ENCODE measurements at regions not wholly inside any gene's neighbourhood (a gene's known extent, or its start where the extent isn't known, plus 50 kb on each side); places are given as distances from the start of the nearest gene placed in this dataset.

DNA sequence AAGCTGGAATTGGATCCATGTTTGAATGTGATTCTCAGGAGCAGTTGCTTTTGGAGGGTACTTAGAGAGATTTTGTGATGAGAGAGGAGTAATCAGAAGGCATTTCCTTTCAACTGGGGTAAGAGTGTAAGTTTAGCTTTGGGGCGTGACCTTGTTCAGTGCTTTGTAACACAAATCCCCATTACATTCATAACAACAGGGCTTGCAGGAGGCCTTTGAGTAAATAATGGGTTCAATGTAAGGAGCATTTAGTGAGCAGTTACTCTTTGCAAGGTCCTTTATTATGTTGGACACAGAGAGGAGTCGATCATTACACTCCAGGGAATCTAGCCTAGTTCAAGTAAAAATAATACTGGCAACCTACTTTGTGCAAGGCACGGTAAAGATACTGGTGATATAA is 74.0 kb upstream of the AFF2 start:
- no peak overlapping the region for H3K9ac ChIP-seq (ENCODE audit: insufficient read depth in 1 of 2, low read length in 2 of 2)
- no peak for DNase-seq
- no peak for TF ChIP-seq CTCF (IDR thresholded peaks at IDR 0.05; ENCODE audit: control extremely low read depth, extremely low read depth)
- H3K4me3 ChIP-seq = no peak overlapping the region
- no peak for ATAC-seq (ENCODE audit: insufficient read depth, low FRiP score)
- H3K36me3 ChIP-seq (ENCODE audit: control insufficient read depth in 4 of 4, insufficient read depth in 4 of 4, low read length in 4 of 4) = no peaks in the 10 kb centered on the region
- 67 to 92% methylated on average over 3 of the region's 3 CpGs for WGBS, 2 donors
- H3K27me3 ChIP-seq (ENCODE audit: control insufficient read depth in 3 of 3, insufficient read depth in 3 of 3, low read length in 2 of 3) = peaks cover 0 to 3% (median 0%) of the 10 kb centered on the region in 3 donors
- no peaks in the 10 kb centered on the region for H3K4me1 ChIP-seq (ENCODE audit: control insufficient read depth in 5 of 5, insufficient read depth in 5 of 5, low read length in 5 of 5)
- H3K9me3 ChIP-seq (ENCODE audit: control insufficient read depth in 4 of 4, insufficient read depth in 3 of 4, low read length in 3 of 4) = no peaks in the 10 kb centered on the region
- no peak overlapping the region for H3K27ac ChIP-seq (ENCODE audit: low read depth in 1 of 2, low read length in 1 of 2)

GRCh38 chrX:148441387-148441786 is 59.0 kb upstream of the AFF2 start:
- no peak for TF ChIP-seq CTCF (IDR thresholded peaks at IDR 0.05; ENCODE audit: control extremely low read depth, extremely low read depth)
- 57 to 77% methylated on average over 3 of the region's 3 CpGs for WGBS, 2 donors
- Histone ChIP-seq H3K9ac (ENCODE audit: insufficient read depth in 1 of 2, low read length in 2 of 2) (no peak overlapping the region), H3K4me1 (ENCODE audit: control insufficient read depth in 5 of 5, insufficient read depth in 5 of 5, low read length in 5 of 5) (no peaks in the 10 kb centered on the region), H3K27ac (ENCODE audit: low read depth in 1 of 2, low read length in 1 of 2) (no peak overlapping the region), H3K9me3 (ENCODE audit: control insufficient read depth in 4 of 4, insufficient read depth in 3 of 4, low read length in 3 of 4) (no peaks in the 10 kb centered on the region), H3K27me3 (ENCODE audit: control insufficient read depth in 3 of 3, insufficient read depth in 3 of 3, low read length in 2 of 3) (peaks cover 0 to 3% (median 0%) of the 10 kb centered on the region in 3 donors), H3K4me3 (no peak overlapping the region), H3K36me3 (ENCODE audit: control insufficient read depth in 4 of 4, insufficient read depth in 4 of 4, low read length in 4 of 4) (no peaks in the 10 kb centered on the region)
- DNase-seq (no peak), ATAC-seq (ENCODE audit: insufficient read depth, low FRiP score) (no peak)

DNA sequence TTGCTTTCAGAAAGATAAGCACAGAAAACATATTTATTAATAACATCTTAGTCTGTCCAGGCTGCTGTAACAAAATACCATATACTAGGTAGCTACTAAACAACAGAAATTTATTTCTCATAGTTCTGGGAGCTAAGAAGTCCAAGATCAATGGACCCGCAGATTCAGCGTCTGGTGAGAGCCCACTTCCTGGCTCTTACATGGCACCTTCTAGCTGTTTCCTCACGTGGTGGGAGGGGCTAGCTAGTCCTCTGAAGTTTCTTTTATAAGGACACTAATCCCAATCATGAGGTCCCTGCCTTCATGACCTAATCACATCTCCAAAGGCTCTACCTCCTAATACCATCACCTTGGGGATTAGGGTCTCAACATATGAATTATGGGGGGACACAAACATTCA is 57.2 kb upstream of the AFF2 start:
- 51 to 54% methylated on average over 3 of the region's 3 CpGs for WGBS, 2 donors
- Histone ChIP-seq H3K27ac (ENCODE audit: low read depth in 1 of 2, low read length in 1 of 2) (no peak overlapping the region), H3K9me3 (ENCODE audit: control insufficient read depth in 4 of 4, insufficient read depth in 3 of 4, low read length in 3 of 4) (no peaks in the 10 kb centered on the region)

More for the DNA sequence above, 57.2 kb upstream of the AFF2 start:
- no peaks in the 10 kb centered on the region for H3K4me1 ChIP-seq (ENCODE audit: control insufficient read depth in 5 of 5, insufficient read depth in 5 of 5, low read length in 5 of 5)
- no peak overlapping the region for H3K4me3 ChIP-seq
- ATAC-seq (ENCODE audit: insufficient read depth, low FRiP score) (no peak), DNase-seq (no peak)
- H3K36me3 ChIP-seq (ENCODE audit: control insufficient read depth in 4 of 4, insufficient read depth in 4 of 4, low read length in 4 of 4) = no peaks in the 10 kb centered on the region
- no peak overlapping the region for H3K9ac ChIP-seq (ENCODE audit: insufficient read depth in 1 of 2, low read length in 2 of 2)
- H3K27me3 ChIP-seq (ENCODE audit: control insufficient read depth in 3 of 3, insufficient read depth in 3 of 3, low read length in 2 of 3) = peaks cover 0 to 3% (median 0%) of the 10 kb centered on the region in 3 donors
- no peak for TF ChIP-seq CTCF (IDR thresholded peaks at IDR 0.05; ENCODE audit: control extremely low read depth, extremely low read depth)
